ENCODE measurements at regions not wholly inside any gene's neighbourhood (a gene's known extent, or its start where the extent isn't known, plus 50 kb on each side); places are given as distances from the start of the nearest gene placed in this dataset.
"Not testable (repeated sequence)": the region's sequence is repeated elsewhere in the genome, so short reads cannot be mapped to it uniquely, and the experiment has no call there.

DNA sequence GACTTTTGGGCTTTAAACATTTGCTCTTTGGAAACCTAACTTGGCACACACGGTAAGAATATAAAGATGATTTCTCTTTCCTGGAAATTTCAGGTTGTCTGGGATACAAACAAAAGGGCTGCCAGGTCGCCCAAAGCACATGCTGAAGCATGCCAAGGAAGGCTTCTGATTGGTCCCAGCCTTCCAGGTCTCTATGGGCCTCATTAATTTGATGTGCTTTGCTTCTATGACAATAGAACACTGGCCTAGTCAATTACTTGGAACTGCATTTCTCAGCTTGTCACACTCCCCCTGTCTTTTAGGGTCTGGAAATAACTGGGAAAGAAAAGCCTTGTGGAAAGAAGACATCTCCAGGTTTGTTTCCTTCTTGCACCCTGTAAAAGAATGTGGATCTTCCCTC, 228.9 kb downstream of the ADCYAP1 start:
- DNase-seq (ENCODE audit: low read depth): no peak

- no peak for DNase-seq (ENCODE audit: low read depth)
These were observed 243.1 kb downstream of the ADCYAP1 start for GRCh38 chr18:1147730-1148129.

GRCh38 chr18:1149709-1150108, 245.0 kb downstream of the ADCYAP1 start:
- DNase-seq (ENCODE audit: low read depth): no peak

GRCh38 chr18:1150344-1150743, 245.7 kb downstream of the ADCYAP1 start:
- DNase-seq (ENCODE audit: low read depth): no peak

GRCh38 chr18:1152958-1153357, 248.3 kb downstream of the ADCYAP1 start:
- not testable (repeated sequence) for DNase-seq (ENCODE audit: low read depth)

DNA sequence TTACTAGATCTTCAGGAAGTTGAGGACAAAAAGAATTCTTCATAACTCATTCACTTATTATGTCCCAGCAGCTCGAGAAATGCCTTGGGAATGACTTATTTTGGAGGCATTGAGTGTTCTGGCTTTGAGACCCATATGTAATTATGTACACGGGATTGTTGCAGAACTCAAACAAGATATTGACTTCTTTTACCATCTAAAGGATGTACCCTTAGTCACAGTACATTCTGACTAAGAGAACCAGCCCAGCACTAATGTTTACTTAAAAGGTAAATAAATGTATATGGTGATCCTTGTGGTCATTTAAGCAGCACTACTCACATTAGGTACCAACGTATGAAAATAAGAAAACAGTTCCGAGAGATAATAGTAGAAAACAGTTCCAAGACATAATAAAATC, 268.9 kb downstream of the ADCYAP1 start:
- no peak for DNase-seq (ENCODE audit: low read depth)

GRCh38 chr18:1177232-1177631, 272.6 kb downstream of the ADCYAP1 start:
- DNase-seq (ENCODE audit: low read depth): no peak

GRCh38 chr18:1191341-1191740, 286.7 kb downstream of the ADCYAP1 start:
- no peak for DNase-seq (ENCODE audit: low read depth)

GRCh38 chr18:1213126-1213525, 308.5 kb downstream of the ADCYAP1 start:
- DNase-seq (ENCODE audit: low read depth): no peak

DNA sequence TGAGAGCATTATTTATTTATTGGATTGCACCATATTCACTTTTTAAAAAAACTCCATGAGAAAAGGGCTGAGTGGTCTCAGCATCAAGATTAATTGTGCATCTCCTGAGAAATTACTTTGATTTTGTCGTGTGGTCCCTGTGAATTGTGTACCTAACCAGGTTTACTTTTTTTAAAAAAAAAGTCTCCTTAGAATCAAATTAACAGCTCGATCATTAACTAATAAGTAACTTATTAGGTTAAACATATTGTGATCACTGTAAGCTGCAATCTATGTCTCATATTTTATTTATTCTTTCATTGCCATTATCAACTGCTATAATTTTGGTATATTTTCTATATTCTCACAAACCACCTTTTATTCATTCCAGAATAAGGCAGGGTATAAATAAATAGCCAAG, 318.2 kb downstream of the ADCYAP1 start:
- no peak for DNase-seq (ENCODE audit: low read depth)

GRCh38 chr18:1227025-1227424, 322.4 kb downstream of the ADCYAP1 start:
- DNase-seq (ENCODE audit: low read depth): no peak

- DNase-seq (ENCODE audit: low read depth): no peak
These were observed 325.0 kb downstream of the ADCYAP1 start for GRCh38 chr18:1229634-1230033.

DNA sequence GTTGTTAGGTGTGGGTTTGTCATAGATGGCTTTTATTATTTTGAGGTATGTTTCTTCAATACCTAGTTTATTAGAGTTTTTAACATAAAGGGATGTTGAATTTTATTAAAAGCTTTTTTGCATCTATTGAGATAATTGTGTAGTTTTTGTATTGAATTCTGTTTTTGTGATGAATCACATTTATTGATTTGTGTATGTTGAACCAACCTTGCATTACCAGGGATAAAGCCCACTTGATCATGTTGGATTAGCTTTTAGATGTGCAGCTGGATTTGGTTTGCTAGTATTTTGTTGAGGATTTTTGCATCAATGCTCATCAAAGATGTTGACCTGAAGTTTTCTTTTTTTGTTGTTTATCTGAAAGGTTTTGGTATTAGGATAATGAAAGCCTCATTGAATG, 328.2 kb downstream of the ADCYAP1 start:
- no peak for DNase-seq (ENCODE audit: low read depth)

GRCh38 chr18:1240701-1241100, 336.0 kb downstream of the ADCYAP1 start:
- no peak for DNase-seq (ENCODE audit: low read depth)

- no peak for DNase-seq (ENCODE audit: low read depth)
These were observed 339.9 kb downstream of the ADCYAP1 start for GRCh38 chr18:1244397-1245122.

GRCh38 chr18:1246827-1247226, 342.2 kb downstream of the ADCYAP1 start:
- no peak for DNase-seq (ENCODE audit: low read depth)

DNA sequence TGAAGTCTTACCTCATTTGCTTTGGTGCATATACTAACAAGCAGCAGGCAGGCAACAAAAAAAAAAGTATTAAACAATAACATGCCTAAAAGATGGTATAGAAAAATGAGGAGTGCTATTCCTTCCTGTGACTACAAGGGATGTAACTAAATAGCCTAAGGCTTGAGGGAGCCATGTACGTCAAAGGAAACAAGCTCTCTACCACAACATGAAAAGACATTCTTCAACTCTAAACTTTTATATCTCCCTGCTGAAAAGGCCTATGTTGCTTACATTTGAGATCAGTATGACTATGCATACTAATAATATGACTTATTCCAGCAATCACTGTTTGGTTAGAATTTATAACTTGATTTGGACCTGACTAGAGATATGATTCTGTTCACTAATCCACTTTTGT, 347.9 kb downstream of the ADCYAP1 start:
- no peak for DNase-seq (ENCODE audit: low read depth)

DNA sequence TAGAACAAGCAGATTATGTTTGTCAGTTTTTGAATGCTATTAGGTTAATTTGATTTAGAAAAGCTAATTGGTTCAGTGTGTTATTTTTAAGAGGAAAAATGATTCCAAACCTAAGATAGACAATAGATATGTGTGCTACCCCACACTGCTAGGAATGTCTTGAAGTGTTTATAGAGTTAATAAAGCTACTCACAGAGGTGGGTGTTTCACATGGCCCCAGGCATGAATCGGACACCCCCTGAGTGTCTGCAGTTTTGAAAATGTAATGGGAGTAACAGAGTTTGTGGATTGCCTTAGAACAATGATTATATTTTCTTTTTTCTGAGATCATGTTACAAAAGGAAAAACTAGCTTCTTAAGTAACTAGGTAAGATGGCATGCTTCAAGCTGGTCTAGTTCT, 348.3 kb downstream of the ADCYAP1 start:
- no peak for DNase-seq (ENCODE audit: low read depth)

DNA sequence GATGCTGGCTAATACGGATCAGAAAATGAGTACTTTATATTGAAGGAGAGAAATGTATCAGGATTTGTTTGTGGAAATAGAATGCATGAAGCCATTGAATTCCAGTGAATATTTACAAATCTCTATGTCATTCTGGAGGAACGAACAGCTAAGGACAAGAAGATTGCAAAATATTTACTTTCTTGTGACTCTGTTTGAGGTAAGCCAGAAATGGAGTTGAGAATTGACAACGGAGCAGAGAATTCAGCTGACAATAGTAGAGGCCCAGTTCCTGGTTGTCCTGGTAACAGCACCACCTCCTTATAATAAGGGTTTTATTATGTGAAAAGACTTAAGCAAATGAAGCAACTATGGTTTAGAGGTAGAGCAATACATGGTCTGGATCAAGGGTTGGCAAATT, 349.2 kb downstream of the ADCYAP1 start:
- DNase-seq (ENCODE audit: low read depth): no peak

DNA sequence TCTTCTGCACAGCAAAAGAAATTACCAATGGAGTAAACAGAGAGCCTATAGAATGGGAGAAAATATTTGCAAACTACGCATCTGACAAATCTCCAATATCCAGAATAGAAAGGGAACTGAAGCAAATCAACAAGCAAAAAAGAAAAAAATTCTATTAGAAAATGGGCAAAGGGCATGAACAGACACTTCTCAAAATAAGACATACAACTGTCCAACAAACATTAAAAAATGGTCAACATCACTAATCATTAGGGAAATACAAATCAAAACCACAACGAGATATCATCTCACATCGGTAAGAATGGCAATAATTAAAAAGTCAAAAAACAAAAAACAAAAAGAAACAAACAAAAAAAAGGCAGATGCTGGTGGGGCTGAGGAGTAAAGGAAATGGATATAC, 356.4 kb downstream of the ADCYAP1 start:
- DNase-seq (ENCODE audit: low read depth): no peak

GRCh38 chr18:1267021-1267420, 362.4 kb downstream of the ADCYAP1 start:
- no peak for DNase-seq (ENCODE audit: low read depth)

- DNase-seq (ENCODE audit: low read depth): no peak
These were observed 365.4 kb downstream of the ADCYAP1 start for GRCh38 chr18:1270081-1270480.

GRCh38 chr18:1273469-1273868, 368.8 kb downstream of the ADCYAP1 start:
- DNase-seq (ENCODE audit: low read depth): no peak

DNA sequence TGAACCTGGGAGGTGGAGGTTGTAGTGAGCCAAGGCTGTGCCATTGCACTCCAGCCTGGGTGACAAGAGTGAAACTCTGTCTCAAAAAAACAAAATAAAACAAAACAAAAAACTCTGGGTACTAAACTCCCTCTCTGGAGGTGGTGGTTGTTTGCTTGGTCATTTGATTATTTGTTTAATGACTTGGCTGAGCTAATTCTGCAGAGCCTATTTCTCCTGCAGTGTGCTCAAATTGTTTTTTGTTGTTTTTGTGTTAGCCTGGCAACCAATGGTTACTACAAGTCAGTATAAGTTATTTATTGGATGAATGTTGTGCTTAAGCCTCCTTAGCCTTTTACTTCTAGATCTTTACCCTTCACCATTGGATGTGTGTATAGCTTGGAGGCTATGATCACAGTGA, 387.5 kb downstream of the ADCYAP1 start:
- DNase-seq (ENCODE audit: low read depth): no peak

- no peak for DNase-seq (ENCODE audit: low read depth)
These were observed 389.6 kb downstream of the ADCYAP1 start for GRCh38 chr18:1294229-1294628.

Measured in activated T-helper 1 cell treated with Interleukin-2 at 50 U/mL for 16 hours (primary cell).